HG03025 (cell line): ENCODE measurements at regions not wholly inside any gene's neighbourhood (a gene's known extent, or its start where the extent isn't known, plus 50 kb on each side); places are given as distances from the start of the nearest gene placed in this dataset.
"Not testable (repeated sequence)": the region's sequence is repeated elsewhere in the genome, so short reads cannot be mapped to it uniquely, and the experiment has no call there.

Source experiments
- ATAC-seq: cut with Tn5 transposase; IDR thresholded peaks from one replicate; pipeline ENCODE4 v1.9.1; 2021; ENCODE audit warnings: mild to moderate bottlenecking, moderate library complexity; ENCODE audit not compliant: unreplicated experiment, low FRiP score

- ATAC-seq, result not testable (repeated sequence)
Observed at GRCh38 chr18:1097991-1098735, 193.5 kb downstream of the ADCYAP1 start.

- no peak for ATAC-seq
Observed at GRCh38 chr18:1102848-1103247, 198.2 kb downstream of the ADCYAP1 start.

- ATAC-seq, result no peak
Observed at GRCh38 chr18:1103537-1103936, 198.9 kb downstream of the ADCYAP1 start.

GRCh38 chr18:1104181-1104881 lies 199.7 kb downstream of the ADCYAP1 start:
- no peak for ATAC-seq

GRCh38 chr18:1124495-1124894 lies 219.8 kb downstream of the ADCYAP1 start:
- ATAC-seq, result no peak

GRCh38 chr18:1133541-1133940 lies 228.9 kb downstream of the ADCYAP1 start:
- ATAC-seq, result no peak

GRCh38 chr18:1147730-1148129 lies 243.1 kb downstream of the ADCYAP1 start:
- ATAC-seq, result no peak

- ATAC-seq, result no peak
Observed at GRCh38 chr18:1149709-1150108, 245.0 kb downstream of the ADCYAP1 start.

GRCh38 chr18:1150344-1150743 lies 245.7 kb downstream of the ADCYAP1 start:
- ATAC-seq, result no peak

- not testable (repeated sequence) for ATAC-seq
Observed at GRCh38 chr18:1152958-1153357, 248.3 kb downstream of the ADCYAP1 start.

- no peak for ATAC-seq
Observed at GRCh38 chr18:1173593-1173992, 268.9 kb downstream of the ADCYAP1 start.

GRCh38 chr18:1177232-1177631 lies 272.6 kb downstream of the ADCYAP1 start:
- no peak for ATAC-seq

- ATAC-seq, result no peak
Observed at GRCh38 chr18:1191341-1191740, 286.7 kb downstream of the ADCYAP1 start.

GRCh38 chr18:1213126-1213525 lies 308.5 kb downstream of the ADCYAP1 start:
- no peak for ATAC-seq

GRCh38 chr18:1222880-1223279 lies 318.2 kb downstream of the ADCYAP1 start:
- no peak for ATAC-seq

- no peak for ATAC-seq
Observed at GRCh38 chr18:1227025-1227424, 322.4 kb downstream of the ADCYAP1 start.

- no peak for ATAC-seq
Observed at GRCh38 chr18:1229634-1230033, 325.0 kb downstream of the ADCYAP1 start.

- ATAC-seq, result no peak
Observed at GRCh38 chr18:1232867-1233266, 328.2 kb downstream of the ADCYAP1 start.

GRCh38 chr18:1240701-1241100 lies 336.0 kb downstream of the ADCYAP1 start:
- no peak for ATAC-seq

GRCh38 chr18:1244397-1245122 lies 339.9 kb downstream of the ADCYAP1 start:
- no peak for ATAC-seq

- no peak for ATAC-seq
Observed at GRCh38 chr18:1246827-1247226, 342.2 kb downstream of the ADCYAP1 start.
